Dermis blood vessel endothelial cell (primary cell): ENCODE measurements at regions not wholly inside any gene's neighbourhood (a gene's known extent, or its start where the extent isn't known, plus 50 kb on each side); places are given as distances from the start of the nearest gene placed in this dataset.

Experiments
- DNase-seq: peaks from one replicate; pipeline ENCODE4 v3.0.0; 2010

GRCh38 chr10:78164702-78165101 lies 131.0 kb downstream of the RPS24 start:
- no peak for DNase-seq

GRCh38 chr10:78165172-78165571 lies 131.5 kb downstream of the RPS24 start:
- DNase-seq, result no peak

- DNase-seq, result no peak
These were observed 132.0 kb downstream of the RPS24 start for GRCh38 chr10:78165617-78166016.

- DNase-seq, result no peak
These were observed 132.6 kb downstream of the RPS24 start for GRCh38 chr10:78166261-78166660.

GRCh38 chr10:78169214-78169613 lies 135.6 kb downstream of the RPS24 start:
- no peak for DNase-seq

- DNase-seq, result peak; percentile 30
These were observed 136.4 kb downstream of the RPS24 start for GRCh38 chr10:78170026-78170475.

GRCh38 chr10:78171633-78172400 lies 138.2 kb downstream of the RPS24 start:
- no peak for DNase-seq

GRCh38 chr10:78173360-78174015 lies 139.8 kb downstream of the RPS24 start:
- no peak for DNase-seq

- DNase-seq, result peak; percentile 27
These were observed 141.9 kb downstream of the RPS24 start for GRCh38 chr10:78175444-78176015.

GRCh38 chr10:78176320-78177317 lies 143.0 kb downstream of the RPS24 start:
- DNase-seq, result no peak

GRCh38 chr10:78177491-78178185 lies 144.0 kb downstream of the RPS24 start:
- DNase-seq, result no peak

- no peak for DNase-seq
These were observed 144.7 kb downstream of the RPS24 start for GRCh38 chr10:78178397-78178796.

GRCh38 chr10:78178940-78179339 lies 145.3 kb downstream of the RPS24 start:
- no peak for DNase-seq

GRCh38 chr10:78179886-78180705 lies 146.4 kb downstream of the RPS24 start:
- DNase-seq, result no peak

- DNase-seq, result no peak
These were observed 147.9 kb downstream of the RPS24 start for GRCh38 chr10:78181381-78182055.

GRCh38 chr10:78182841-78183240 lies 149.2 kb downstream of the RPS24 start:
- no peak for DNase-seq

- DNase-seq, result no peak
These were observed 151.4 kb downstream of the RPS24 start for GRCh38 chr10:78184851-78185692.

- peak; percentile 19 for DNase-seq
These were observed 152.0 kb downstream of the RPS24 start for GRCh38 chr10:78185693-78186055.

GRCh38 chr10:78186572-78186971 lies 152.9 kb downstream of the RPS24 start:
- DNase-seq, result no peak

GRCh38 chr10:78187371-78187770 lies 153.7 kb downstream of the RPS24 start:
- DNase-seq, result no peak
